ENCODE measurements at regions not wholly inside any gene's neighbourhood (a gene's known extent, or its start where the extent isn't known, plus 50 kb on each side); places are given as distances from the start of the nearest gene placed in this dataset.

DNA sequence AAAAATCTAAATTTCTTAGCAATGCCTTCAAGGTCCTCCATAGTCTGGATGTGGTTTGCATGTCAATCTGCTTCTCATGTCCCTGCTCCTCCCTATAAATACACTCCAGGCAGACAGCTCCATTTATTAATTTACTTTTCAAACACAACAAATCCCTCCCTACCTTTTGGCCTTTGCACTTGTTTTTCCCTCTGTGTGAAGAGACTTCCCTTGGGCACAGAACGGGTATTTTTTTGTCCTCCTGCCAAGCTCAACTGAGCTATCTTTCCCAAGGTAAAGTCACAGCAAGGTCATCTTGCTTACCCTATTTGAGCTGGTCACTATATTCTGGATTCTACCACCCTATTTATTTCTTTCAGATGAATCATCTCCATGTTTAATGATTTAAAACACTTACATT lies 159.6 kb upstream of the ANKH start:
- no peak for DNase-seq
- H2BK15ac ChIP-seq (ENCODE audit: low read depth, low read length), result no peak overlapping the region
- H2BK120ac ChIP-seq (ENCODE audit: low read depth, low read length), result no peak overlapping the region
- no peak overlapping the region for H3K27ac ChIP-seq (ENCODE audit: insufficient read depth, low read length)
- H3K9me3 ChIP-seq (ENCODE audit: control insufficient read depth, insufficient read depth, low read length), result peaks cover 2% of the 10 kb centered on the region; the same call in 1 of the 2 replicates
- H3K4me1 ChIP-seq (ENCODE audit: control insufficient read depth, insufficient read depth, low read length), result no peaks in the 10 kb centered on the region
- no peak overlapping the region for H3K18ac ChIP-seq (ENCODE audit: low read depth, low read length)
- H4K8ac ChIP-seq (ENCODE audit: low read depth in 2 of 2, low read length in 2 of 2), result no peak overlapping the region
- H3K27me3 ChIP-seq (ENCODE audit: control insufficient read depth, insufficient read depth, low read length), result peaks cover 18% of the 10 kb centered on the region
- no peaks in the 10 kb centered on the region for H3K9me1 ChIP-seq (ENCODE audit: insufficient read depth, low read length)
- intact Hi-C loops (cut with micrococcal nuclease), result no loop called here
- no peak overlapping the region for H2BK20ac ChIP-seq (ENCODE audit: low read depth, low read length)
- in situ Hi-C loops (cut with MboI; ENCODE audit: low sequenced_read_pairs), result no loop called here
- H2BK5ac ChIP-seq (ENCODE audit: low read depth, low read length, poor library complexity, severe bottlenecking), result no peak overlapping the region
- H3K4me3 ChIP-seq (ENCODE audit: insufficient read depth, low read depth, low read length), result no peak overlapping the region
- TF ChIP-seq BHLHE40 (IDR thresholded peaks at IDR 0.05; ENCODE audit: low read depth, low read length) (no peak), RCOR1 (IDR thresholded peaks at IDR 0.05; ENCODE audit: insufficient replicate concordance, low read length) (no peak), POLR2A (IDR thresholded peaks at IDR 0.05; ENCODE audit: low read depth, low read length) (no peak), CEBPB (IDR thresholded peaks at IDR 0.05; ENCODE audit: low read depth, low read length) (no peak), NFE2L2 (IDR thresholded peaks at IDR 0.05; ENCODE audit: low read depth, low read length) (no peak), RFX5 (IDR thresholded peaks at IDR 0.05; ENCODE audit: low read depth, low read length) (no peak), SMC3 (IDR thresholded peaks at IDR 0.05; ENCODE audit: low read depth, low read length) (no peak)
- TF ChIP-seq, protein P1, sequence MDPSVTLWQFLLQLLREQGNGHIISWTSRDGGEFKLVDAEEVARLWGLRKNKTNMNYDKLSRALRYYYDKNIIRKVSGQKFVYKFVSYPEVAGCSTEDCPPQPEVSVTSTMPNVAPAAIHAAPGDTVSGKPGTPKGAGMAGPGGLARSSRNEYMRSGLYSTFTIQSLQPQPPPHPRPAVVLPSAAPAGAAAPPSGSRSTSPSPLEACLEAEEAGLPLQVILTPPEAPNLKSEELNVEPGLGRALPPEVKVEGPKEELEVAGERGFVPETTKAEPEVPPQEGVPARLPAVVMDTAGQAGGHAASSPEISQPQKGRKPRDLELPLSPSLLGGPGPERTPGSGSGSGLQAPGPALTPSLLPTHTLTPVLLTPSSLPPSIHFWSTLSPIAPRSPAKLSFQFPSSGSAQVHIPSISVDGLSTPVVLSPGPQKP (IDR thresholded peaks at IDR 0.05; ENCODE audit: borderline replicate concordance, low read depth, low read length), result no peak
- TF ChIP-seq, protein P2, sequence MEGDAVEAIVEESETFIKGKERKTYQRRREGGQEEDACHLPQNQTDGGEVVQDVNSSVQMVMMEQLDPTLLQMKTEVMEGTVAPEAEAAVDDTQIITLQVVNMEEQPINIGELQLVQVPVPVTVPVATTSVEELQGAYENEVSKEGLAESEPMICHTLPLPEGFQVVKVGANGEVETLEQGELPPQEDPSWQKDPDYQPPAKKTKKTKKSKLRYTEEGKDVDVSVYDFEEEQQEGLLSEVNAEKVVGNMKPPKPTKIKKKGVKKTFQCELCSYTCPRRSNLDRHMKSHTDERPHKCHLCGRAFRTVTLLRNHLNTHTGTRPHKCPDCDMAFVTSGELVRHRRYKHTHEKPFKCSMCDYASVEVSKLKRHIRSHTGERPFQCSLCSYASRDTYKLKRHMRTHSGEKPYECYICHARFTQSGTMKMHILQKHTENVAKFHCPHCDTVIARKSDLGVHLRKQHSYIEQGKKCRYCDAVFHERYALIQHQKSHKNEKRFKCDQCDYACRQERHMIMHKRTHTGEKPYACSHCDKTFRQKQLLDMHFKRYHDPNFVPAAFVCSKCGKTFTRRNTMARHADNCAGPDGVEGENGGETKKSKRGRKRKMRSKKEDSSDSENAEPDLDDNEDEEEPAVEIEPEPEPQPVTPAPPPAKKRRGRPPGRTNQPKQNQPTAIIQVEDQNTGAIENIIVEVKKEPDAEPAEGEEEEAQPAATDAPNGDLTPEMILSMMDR (conservative IDR thresholded peaks at IDR 0.05; ENCODE audit: low read depth, low read length), result no peak
- H3K9ac ChIP-seq (ENCODE audit: low read depth, low read length), result no peak overlapping the region
- no peak overlapping the region for H3K4me2 ChIP-seq (ENCODE audit: low read depth, low read length)
- ChIA-PET CTCF (interaction anchor here (0.6 kb wide), 1 partner anchor 48 kb away, joined by 3 read pairs; no protein-coding TSS in a partner anchor), POLR2A (ENCODE audit: unreplicated experiment) (no interaction called here)
- H2AK9ac ChIP-seq (replicated peaks; ENCODE audit: low read depth, low read length, poor library complexity), result no peak overlapping the region
- H3K79me1 ChIP-seq (ENCODE audit: low read depth in 1 of 2, low read length in 2 of 2), result no peaks in the 10 kb centered on the region
- no peak overlapping the region for H3K23ac ChIP-seq (ENCODE audit: low read depth, low read length)
- H3K4ac ChIP-seq (ENCODE audit: low read depth, low read length), result no peak overlapping the region
- H2AFZ ChIP-seq (replicated peaks; ENCODE audit: low read length, poor library complexity), result no peak overlapping the region
- no peaks in the 10 kb centered on the region for H3K36me3 ChIP-seq (ENCODE audit: control insufficient read depth, insufficient read depth, low read length)
- H3K14ac ChIP-seq (replicated peaks; ENCODE audit: low read depth, low read length), result no peak overlapping the region
- H4K5ac ChIP-seq (ENCODE audit: low read depth, low read length), result no peak overlapping the region
- no peak for ATAC-seq (ENCODE audit: low read depth)
- no peak overlapping the region for H2AK5ac ChIP-seq (ENCODE audit: low read depth, low read length)
- no peak overlapping the region for H4K91ac ChIP-seq (ENCODE audit: insufficient read depth, low read depth, low read length)
- BruUV-seq (replicated peaks), result no TSS peak
- H4K20me1 ChIP-seq (ENCODE audit: insufficient read depth, low read length), result no peaks in the 10 kb centered on the region
- no peak overlapping the region for H3K56ac ChIP-seq (ENCODE audit: extremely low read depth, insufficient read depth, low read length)
- no CpG with 5 or more reads among the region's 1 CpG for WGBS, 2 experiments (ENCODE audit: extremely low coverage in 2 of 2, insufficient read length in 1 of 2)
- dilution Hi-C loops (cut with HindIII; ENCODE audit: low sequenced_read_pairs, unreplicated experiment), result no loop called here

All from IMR-90 (cell line).